ENCODE measurements at regions not wholly inside any gene's neighbourhood (a gene's known extent, or its start where the extent isn't known, plus 50 kb on each side); places are given as distances from the start of the nearest gene placed in this dataset.

- no peak for TF ChIP-seq CTCF (IDR thresholded peaks at IDR 0.05)
- no peak for TF ChIP-seq POLR2A (IDR thresholded peaks at IDR 0.05)
These were observed 246.8 kb downstream of the NSG2 start for GRCh38 chr5:174292348-174292747.
